ENCODE measurements at regions not wholly inside any gene's neighbourhood (a gene's known extent, or its start where the extent isn't known, plus 50 kb on each side); places are given as distances from the start of the nearest gene placed in this dataset.

DNA sequence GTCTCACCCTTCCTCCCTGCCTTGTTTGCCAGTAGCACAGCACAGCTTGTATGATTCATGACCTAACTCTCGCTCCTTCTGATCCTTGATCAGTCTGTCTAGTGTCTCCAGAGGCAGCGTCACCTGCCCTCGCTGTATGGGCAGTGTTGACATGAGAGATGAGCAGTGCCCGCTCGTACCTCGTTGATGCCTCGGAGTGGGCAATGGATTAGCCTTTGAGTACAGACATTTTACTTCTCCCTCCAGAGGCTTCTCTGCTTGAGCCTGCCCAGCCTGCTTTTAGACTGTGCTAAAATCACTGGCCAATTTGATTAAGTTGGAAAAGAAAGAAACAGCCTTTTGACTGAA lies 569.0 kb downstream of the NTRK3 start:
- TF ChIP-seq, protein P1, sequence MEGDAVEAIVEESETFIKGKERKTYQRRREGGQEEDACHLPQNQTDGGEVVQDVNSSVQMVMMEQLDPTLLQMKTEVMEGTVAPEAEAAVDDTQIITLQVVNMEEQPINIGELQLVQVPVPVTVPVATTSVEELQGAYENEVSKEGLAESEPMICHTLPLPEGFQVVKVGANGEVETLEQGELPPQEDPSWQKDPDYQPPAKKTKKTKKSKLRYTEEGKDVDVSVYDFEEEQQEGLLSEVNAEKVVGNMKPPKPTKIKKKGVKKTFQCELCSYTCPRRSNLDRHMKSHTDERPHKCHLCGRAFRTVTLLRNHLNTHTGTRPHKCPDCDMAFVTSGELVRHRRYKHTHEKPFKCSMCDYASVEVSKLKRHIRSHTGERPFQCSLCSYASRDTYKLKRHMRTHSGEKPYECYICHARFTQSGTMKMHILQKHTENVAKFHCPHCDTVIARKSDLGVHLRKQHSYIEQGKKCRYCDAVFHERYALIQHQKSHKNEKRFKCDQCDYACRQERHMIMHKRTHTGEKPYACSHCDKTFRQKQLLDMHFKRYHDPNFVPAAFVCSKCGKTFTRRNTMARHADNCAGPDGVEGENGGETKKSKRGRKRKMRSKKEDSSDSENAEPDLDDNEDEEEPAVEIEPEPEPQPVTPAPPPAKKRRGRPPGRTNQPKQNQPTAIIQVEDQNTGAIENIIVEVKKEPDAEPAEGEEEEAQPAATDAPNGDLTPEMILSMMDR (conservative IDR thresholded peaks at IDR 0.05 in 1 of 2, IDR thresholded peaks at IDR 0.05 in 1 of 2; ENCODE audit: low read depth in 1 of 2, low read length in 2 of 2): no peak
- TF ChIP-seq EZH2 (IDR thresholded peaks at IDR 0.05; ENCODE audit: low read length, missing control alignments): no peak
